Neural progenitor cell (in vitro differentiated cells): ENCODE measurements at regions not wholly inside any gene's neighbourhood (a gene's known extent, or its start where the extent isn't known, plus 50 kb on each side); places are given as distances from the start of the nearest gene placed in this dataset.

Experiments used
- DNase-seq: peaks from one replicate; pipeline ENCODE4 v3.0.0-alpha.2; 2016; ENCODE audit warnings: low spot score
- H2AFZ ChIP-seq: fragments of 200-600 bp; sonication (generic); replicated peaks from 2 replicates; pipeline ENCODE4 v1.6.1; 2016; ENCODE audit warnings: antibody characterized with exemption
- H3F3A ChIP-seq: fragments of 200-600 bp; sonication (generic); 2 replicates; pipeline ENCODE4 v1.6.1; 2016; ENCODE audit warnings: antibody characterized with exemption, low read depth
- H3K27ac ChIP-seq: fragments of 200-600 bp; sonication (generic); 2 replicates; pipeline ENCODE4 v1.5.1; 2016; ENCODE audit warnings: mild to moderate bottlenecking
- H3K27me3 ChIP-seq: fragments of 200-600 bp; sonication (generic); 2 replicates; pipeline ENCODE4 v1.6.1; 2016; ENCODE audit warnings: mild to moderate bottlenecking, moderate library complexity
- H3K36me3 ChIP-seq: fragments of 200-600 bp; sonication (generic); 2 replicates; pipeline ENCODE4 v1.5.1; 2016
- H3K4me1 ChIP-seq: fragments of 200-600 bp; sonication (generic); 2 replicates; pipeline ENCODE4 v1.6.1; 2016; ENCODE audit warnings: mixed run types
- H3K4me2 ChIP-seq: fragments of 200-600 bp; sonication (generic); 2 replicates; pipeline ENCODE4 v1.6.1; 2016
- H3K4me3 ChIP-seq: fragments of 200-600 bp; sonication (generic); 2 replicates; pipeline ENCODE4 v1.5.1; 2016
- H3K79me2 ChIP-seq: fragments of 200-600 bp; sonication (generic); 2 replicates; pipeline ENCODE4 v1.6.1; 2016; ENCODE audit warnings: low read depth
- H3K9ac ChIP-seq: fragments of 200-600 bp; sonication (generic); 2 replicates; pipeline ENCODE4 v1.6.1; 2016
- H3K9me3 ChIP-seq: fragments of 200-600 bp; sonication (generic); 2 replicates; pipeline ENCODE4 v1.5.1; 2016; ENCODE audit warnings: low read depth
- H4K20me1 ChIP-seq: fragments of 200-600 bp; sonication (generic); 2 replicates; pipeline ENCODE4 v1.6.1; 2016; ENCODE audit warnings: low read depth
- H3K27ac Mint-ChIP-seq: 3 replicates; pipeline ENCODE4 v1.8.0; 2021; ENCODE audit warnings: mixed read lengths
- H3K27me3 Mint-ChIP-seq: 2 replicates; pipeline ENCODE4 v1.8.0; 2022; ENCODE audit warnings: low read depth, mild to moderate bottlenecking, inconsistent platforms, moderate library complexity, mixed read lengths; ENCODE audit not compliant: insufficient read depth
- H3K36me3 Mint-ChIP-seq: 3 replicates; pipeline ENCODE4 v1.8.0; 2021; ENCODE audit warnings: mixed read lengths
- H3K4me1 Mint-ChIP-seq: 3 replicates; pipeline ENCODE4 v1.8.0; 2021; ENCODE audit warnings: mixed read lengths
- H3K4me3 Mint-ChIP-seq: 3 replicates; pipeline ENCODE4 v1.8.0; 2021; ENCODE audit warnings: mild to moderate bottlenecking, moderate library complexity, mixed read lengths
- H3K9me3 Mint-ChIP-seq: 3 replicates; pipeline ENCODE4 v1.8.0; 2020; ENCODE audit warnings: mixed read lengths
- CTCF ChIP-seq: fragments of 200-600 bp; sonication (generic); IDR thresholded peaks from 2 replicates; pipeline ENCODE4 v1.5.1; 2017; ENCODE audit warnings: antibody characterized with exemption, mild to moderate bottlenecking
- EZH2 ChIP-seq: fragments of 200-600 bp; sonication (generic); IDR thresholded peaks from 2 replicates; pipeline ENCODE4 v1.6.1; 2017; ENCODE audit warnings: antibody characterized with exemption, mild to moderate bottlenecking, moderate library complexity
- EZH2phosphoT487 ChIP-seq: fragments of 200-600 bp; sonication (generic); IDR thresholded peaks from 2 replicates; pipeline ENCODE4 v1.6.1; 2017; ENCODE audit warnings: antibody characterized with exemption

GRCh38 chr6:44528370-44528644 lies 140.8 kb downstream of the CDC5L start:
- no peaks in the 10 kb centered on the region for H4K20me1 ChIP-seq

GRCh38 chr6:44528716-44529115 lies 141.2 kb downstream of the CDC5L start:
- H3K36me3 ChIP-seq, result no peaks in the 10 kb centered on the region
- H3K4me1 ChIP-seq, result peaks cover 12% of the 10 kb centered on the region
- Mint-ChIP-seq H3K4me1 (peaks cover 23% of the 10 kb centered on the region), H3K27me3 (peaks cover 5% of the 10 kb centered on the region), H3K9me3 (peaks cover 15% of the 10 kb centered on the region), H3K27ac (peak overlapping the region; percentile 34), H3K36me3 (no peaks in the 10 kb centered on the region), H3K4me3 (no peak overlapping the region)
- no peaks in the 10 kb centered on the region for H3K79me2 ChIP-seq
- H3F3A ChIP-seq, result no peaks in the 10 kb centered on the region
- H2AFZ ChIP-seq, result no peak overlapping the region
- H3K27me3 ChIP-seq, result no peaks in the 10 kb centered on the region
- no peak for TF ChIP-seq EZH2
- H3K4me2 ChIP-seq, result no peak overlapping the region
- no peak overlapping the region for H3K27ac ChIP-seq
- H3K9ac ChIP-seq, result no peak overlapping the region
- H3K9me3 ChIP-seq, result no peaks in the 10 kb centered on the region
- no peaks in the 10 kb centered on the region for H4K20me1 ChIP-seq
- H3K4me3 ChIP-seq, result no peak overlapping the region
- DNase-seq, result no peak

More at GRCh38 chr6:44528370-44528644, 140.8 kb downstream of the CDC5L start:
- no peaks in the 10 kb centered on the region for H3K79me2 ChIP-seq
- Mint-ChIP-seq H3K27me3 (peaks cover 5% of the 10 kb centered on the region), H3K4me3 (no peak overlapping the region), H3K27ac (peak overlapping the region; percentile 34), H3K36me3 (no peaks in the 10 kb centered on the region), H3K4me1 (peaks cover 21% of the 10 kb centered on the region), H3K9me3 (peaks cover 15% of the 10 kb centered on the region)
- H3K4me2 ChIP-seq, result no peak overlapping the region
- no peak for DNase-seq
- no peaks in the 10 kb centered on the region for H3F3A ChIP-seq
- H3K9me3 ChIP-seq, result no peaks in the 10 kb centered on the region
- peaks cover 12% of the 10 kb centered on the region for H3K4me1 ChIP-seq
- no peak overlapping the region for H3K27ac ChIP-seq
- H3K27me3 ChIP-seq, result no peaks in the 10 kb centered on the region
- no peak for TF ChIP-seq EZH2phosphoT487
- no peak for TF ChIP-seq EZH2
- TF ChIP-seq CTCF, result no peak
- H3K4me3 ChIP-seq, result no peak overlapping the region
- H3K36me3 ChIP-seq, result no peaks in the 10 kb centered on the region
- no peak overlapping the region for H3K9ac ChIP-seq
- no peak overlapping the region for H2AFZ ChIP-seq

- peaks cover 11% of the 10 kb centered on the region for H3K9me3 Mint-ChIP-seq
- Histone ChIP-seq H3K9me3 (no peaks in the 10 kb centered on the region), H3K4me3 (no peak overlapping the region), H3K79me2 (no peaks in the 10 kb centered on the region), H2AFZ (no peak overlapping the region), H3K9ac (no peak overlapping the region), H3F3A (no peaks in the 10 kb centered on the region), H4K20me1 (no peaks in the 10 kb centered on the region), H3K4me2 (no peak overlapping the region), H3K4me1 (peaks cover 12% of the 10 kb centered on the region), H3K27me3 (no peaks in the 10 kb centered on the region), H3K27ac (no peak overlapping the region), H3K36me3 (no peaks in the 10 kb centered on the region)
- peaks cover 25% of the 10 kb centered on the region for H3K4me1 Mint-ChIP-seq
- H3K27ac Mint-ChIP-seq, result peak overlapping the region; percentile 34
- peaks cover 5% of the 10 kb centered on the region for H3K27me3 Mint-ChIP-seq
- H3K4me3 Mint-ChIP-seq, result no peak overlapping the region
- TF ChIP-seq EZH2 (no peak), CTCF (no peak), EZH2phosphoT487 (no peak)
- DNase-seq, result no peak
- no peaks in the 10 kb centered on the region for H3K36me3 Mint-ChIP-seq
Observed at GRCh38 chr6:44529146-44529905, 141.8 kb downstream of the CDC5L start.

- DNase-seq, result no peak
- Mint-ChIP-seq H3K27me3 (peaks cover 5% of the 10 kb centered on the region), H3K27ac (peak overlapping the region; percentile 72), H3K36me3 (no peaks in the 10 kb centered on the region), H3K4me1 (peaks cover 25% of the 10 kb centered on the region), H3K4me3 (no peak overlapping the region), H3K9me3 (peaks cover 5% of the 10 kb centered on the region)
- H3K36me3 ChIP-seq, result no peaks in the 10 kb centered on the region
- peaks cover 12% of the 10 kb centered on the region for H3K4me1 ChIP-seq
- H3F3A ChIP-seq, result no peaks in the 10 kb centered on the region
- TF ChIP-seq EZH2, result no peak
- no peak for TF ChIP-seq EZH2phosphoT487
- no peak for TF ChIP-seq CTCF
- no peaks in the 10 kb centered on the region for H3K27me3 ChIP-seq
- no peak overlapping the region for H3K4me3 ChIP-seq
- no peaks in the 10 kb centered on the region for H4K20me1 ChIP-seq
- no peak overlapping the region for H3K9ac ChIP-seq
- H3K27ac ChIP-seq, result no peak overlapping the region
- H2AFZ ChIP-seq, result no peak overlapping the region
- no peak overlapping the region for H3K4me2 ChIP-seq
- no peaks in the 10 kb centered on the region for H3K9me3 ChIP-seq
- no peaks in the 10 kb centered on the region for H3K79me2 ChIP-seq
Observed at GRCh38 chr6:44530209-44530909, 142.9 kb downstream of the CDC5L start.
